ENCODE measurements at regions not wholly inside any gene's neighbourhood (a gene's known extent, or its start where the extent isn't known, plus 50 kb on each side); places are given as distances from the start of the nearest gene placed in this dataset.

GRCh38 chr4:11628093-11628725 is 199.5 kb upstream of the HS3ST1 start:
- no peaks in the 10 kb centered on the region for H3K27me3 ChIP-seq (ENCODE audit: control insufficient read depth, insufficient read depth, low read length)
- no peak overlapping the region for H3K4me3 ChIP-seq (ENCODE audit: low read depth, low read length)
- DNase-seq (ENCODE audit: low read depth) (peak; percentile 64), FAIRE-seq (no peak)
- H3K36me3 ChIP-seq (ENCODE audit: control insufficient read depth, insufficient read depth, low read length): no peaks in the 10 kb centered on the region
- TF ChIP-seq, protein P1, sequence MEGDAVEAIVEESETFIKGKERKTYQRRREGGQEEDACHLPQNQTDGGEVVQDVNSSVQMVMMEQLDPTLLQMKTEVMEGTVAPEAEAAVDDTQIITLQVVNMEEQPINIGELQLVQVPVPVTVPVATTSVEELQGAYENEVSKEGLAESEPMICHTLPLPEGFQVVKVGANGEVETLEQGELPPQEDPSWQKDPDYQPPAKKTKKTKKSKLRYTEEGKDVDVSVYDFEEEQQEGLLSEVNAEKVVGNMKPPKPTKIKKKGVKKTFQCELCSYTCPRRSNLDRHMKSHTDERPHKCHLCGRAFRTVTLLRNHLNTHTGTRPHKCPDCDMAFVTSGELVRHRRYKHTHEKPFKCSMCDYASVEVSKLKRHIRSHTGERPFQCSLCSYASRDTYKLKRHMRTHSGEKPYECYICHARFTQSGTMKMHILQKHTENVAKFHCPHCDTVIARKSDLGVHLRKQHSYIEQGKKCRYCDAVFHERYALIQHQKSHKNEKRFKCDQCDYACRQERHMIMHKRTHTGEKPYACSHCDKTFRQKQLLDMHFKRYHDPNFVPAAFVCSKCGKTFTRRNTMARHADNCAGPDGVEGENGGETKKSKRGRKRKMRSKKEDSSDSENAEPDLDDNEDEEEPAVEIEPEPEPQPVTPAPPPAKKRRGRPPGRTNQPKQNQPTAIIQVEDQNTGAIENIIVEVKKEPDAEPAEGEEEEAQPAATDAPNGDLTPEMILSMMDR (IDR thresholded peaks at IDR 0.05; ENCODE audit: insufficient read depth, low read length, severe bottlenecking): no peak

DNA sequence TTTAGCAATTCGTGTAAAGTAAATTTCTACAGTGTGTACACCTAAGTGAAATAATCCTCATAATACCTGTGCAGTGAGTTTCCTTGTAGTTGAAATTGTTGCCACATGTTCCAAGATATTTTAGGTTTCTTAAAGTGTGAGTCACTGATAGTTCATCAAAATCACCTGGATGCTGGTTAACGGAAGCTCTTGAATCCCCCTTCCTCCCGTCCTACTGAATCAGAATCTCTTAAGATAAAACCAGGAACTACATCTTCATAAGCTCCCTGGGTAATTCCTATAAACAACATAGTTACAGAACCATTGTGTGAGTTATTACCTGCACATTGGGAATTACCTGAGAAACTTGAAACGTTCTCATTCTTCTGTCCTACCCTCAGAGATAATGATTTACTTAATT is 197.4 kb upstream of the HS3ST1 start:
- TF ChIP-seq, protein P1 (IDR thresholded peaks at IDR 0.05; ENCODE audit: insufficient read depth, low read length, severe bottlenecking): no peak
- peak; percentile 99 for DNase-seq (ENCODE audit: low read depth)
- peak; percentile 88 for FAIRE-seq
- no peaks in the 10 kb centered on the region for H3K27me3 ChIP-seq (ENCODE audit: control insufficient read depth, insufficient read depth, low read length)
- no peaks in the 10 kb centered on the region for H3K36me3 ChIP-seq (ENCODE audit: control insufficient read depth, insufficient read depth, low read length)
- H3K4me3 ChIP-seq (ENCODE audit: low read depth, low read length): no peak overlapping the region

GRCh38 chr4:11625211-11625610 is 196.5 kb upstream of the HS3ST1 start:
- DNase-seq (ENCODE audit: low read depth) (no peak), FAIRE-seq (no peak)
- no peak overlapping the region for H3K4me3 ChIP-seq (ENCODE audit: low read depth, low read length)

DNA sequence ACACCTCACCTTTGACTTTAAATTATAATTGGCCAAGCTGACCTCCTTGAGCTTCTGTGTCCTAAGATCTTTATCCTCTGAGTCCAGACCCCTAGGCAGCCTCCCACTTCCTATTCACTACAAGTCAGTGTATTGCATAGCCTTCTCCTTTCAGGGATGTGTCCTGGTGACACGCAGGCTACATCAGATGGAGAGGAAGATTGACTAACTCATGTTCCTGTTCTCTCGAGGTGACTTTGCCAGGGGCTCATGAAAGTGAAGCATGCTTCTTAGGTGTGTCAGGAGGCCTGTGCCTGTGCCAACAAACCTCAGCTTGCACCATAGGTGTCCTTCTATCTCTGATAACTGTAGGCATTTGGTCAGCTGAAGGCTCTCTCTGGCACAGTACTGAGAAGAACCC is 195.7 kb upstream of the HS3ST1 start:
- TF ChIP-seq, protein P1 (IDR thresholded peaks at IDR 0.05; ENCODE audit: insufficient read depth, low read length, severe bottlenecking): no peak
- H3K4me3 ChIP-seq (ENCODE audit: low read depth, low read length): no peak overlapping the region
- H3K36me3 ChIP-seq (ENCODE audit: control insufficient read depth, insufficient read depth, low read length): no peaks in the 10 kb centered on the region
- no peak for FAIRE-seq
- no peaks in the 10 kb centered on the region for H3K27me3 ChIP-seq (ENCODE audit: control insufficient read depth, insufficient read depth, low read length)
- peak; percentile 95 for DNase-seq (ENCODE audit: low read depth)

More at GRCh38 chr4:11625211-11625610, 196.5 kb upstream of the HS3ST1 start:
- Histone ChIP-seq H3K36me3 (ENCODE audit: control insufficient read depth, insufficient read depth, low read length) (no peaks in the 10 kb centered on the region), H3K27me3 (ENCODE audit: control insufficient read depth, insufficient read depth, low read length) (no peaks in the 10 kb centered on the region)
- TF ChIP-seq, protein P1 (IDR thresholded peaks at IDR 0.05; ENCODE audit: insufficient read depth, low read length, severe bottlenecking): no peak

GRCh38 chr4:11623726-11624037 is 195.0 kb upstream of the HS3ST1 start:
- TF ChIP-seq, protein P1 (IDR thresholded peaks at IDR 0.05; ENCODE audit: insufficient read depth, low read length, severe bottlenecking): peak; percentile 61
- no peaks in the 10 kb centered on the region for H3K36me3 ChIP-seq (ENCODE audit: control insufficient read depth, insufficient read depth, low read length)
- no peak for FAIRE-seq
- no peak overlapping the region for H3K4me3 ChIP-seq (ENCODE audit: low read depth, low read length)
- DNase-seq (ENCODE audit: low read depth): peak; percentile 83
- H3K27me3 ChIP-seq (ENCODE audit: control insufficient read depth, insufficient read depth, low read length): no peaks in the 10 kb centered on the region

All from bronchial epithelial cell (primary cell).